ENCODE measurements at regions not wholly inside any gene's neighbourhood (a gene's known extent, or its start where the extent isn't known, plus 50 kb on each side); places are given as distances from the start of the nearest gene placed in this dataset.

- Histone ChIP-seq H3K4me3 (ENCODE audit: low read depth in 2 of 2, low read length in 2 of 2) (no peak overlapping the region), H3K9me3 (ENCODE audit: control insufficient read depth, insufficient read depth, low read depth, low read length) (no peaks in the 10 kb centered on the region), H3K27me3 (ENCODE audit: control insufficient read depth, insufficient read depth, low read length) (no peaks in the 10 kb centered on the region), H3K36me3 (ENCODE audit: control insufficient read depth, insufficient read depth, low read length) (no peaks in the 10 kb centered on the region), H3K27ac (ENCODE audit: low read length) (no peak overlapping the region), H3K4me1 (ENCODE audit: control insufficient read depth, insufficient read depth, low read length) (no peaks in the 10 kb centered on the region)
- in situ Hi-C loops (cut with HindIII; ENCODE audit: low pct_unique_long_range_greater_than_20kb, low sequenced_read_pairs) (no loop called here), intact Hi-C loops (cut with micrococcal nuclease; ENCODE audit: unreplicated experiment) (no loop called here)
- ATAC-seq (no peak), DNase-seq (ENCODE audit: low read depth, low spot score) (no peak)
- ChIA-PET POLR2A (no interaction called here), CTCF (no interaction called here)
- BruUV-seq (replicated peaks), result no TSS peak
- TF ChIP-seq SIN3A (IDR thresholded peaks at IDR 0.05; ENCODE audit: borderline replicate concordance, insufficient read depth, low read depth, low read length) (no peak), REST (IDR thresholded peaks at IDR 0.05; ENCODE audit: insufficient read depth in 1 of 2, low read depth in 2 of 2, low read length in 1 of 2) (no peak), TCF7L2 (IDR thresholded peaks at IDR 0.05; ENCODE audit: low read depth, low read length) (no peak), POLR2AphosphoS5 (IDR thresholded peaks at IDR 0.05; ENCODE audit: low read depth, low read length) (no peak), CTCF (IDR thresholded peaks at IDR 0.05) (no peak)
These were observed 176.3 kb upstream of the LRP1B start for GRCh38 chr2:142307086-142307485.

DNA sequence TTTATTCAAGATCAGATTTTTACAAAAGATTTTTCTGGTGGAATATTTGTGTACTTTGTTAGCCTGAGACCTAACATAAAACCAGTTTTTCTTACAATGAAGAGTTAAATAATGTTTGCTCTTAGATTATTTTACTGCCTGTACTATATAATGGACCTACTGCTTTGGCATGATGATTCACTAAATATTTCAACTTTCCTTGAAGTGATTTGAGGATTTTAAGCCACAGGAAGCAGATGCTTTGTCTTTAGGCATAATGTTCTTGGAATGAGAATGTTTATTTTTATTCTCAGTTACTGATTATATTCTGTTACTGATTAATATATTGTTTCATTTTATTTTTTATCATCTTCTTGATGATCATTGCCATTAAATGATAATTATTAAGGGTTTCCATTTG is 175.3 kb upstream of the LRP1B start:
- no TSS peak for BruUV-seq (replicated peaks)
- Histone ChIP-seq H3K27me3 (ENCODE audit: control insufficient read depth, insufficient read depth, low read length) (no peaks in the 10 kb centered on the region), H3K4me3 (ENCODE audit: low read depth in 2 of 2, low read length in 2 of 2) (no peak overlapping the region), H3K27ac (ENCODE audit: low read length) (no peak overlapping the region), H3K4me1 (ENCODE audit: control insufficient read depth, insufficient read depth, low read length) (no peaks in the 10 kb centered on the region), H3K36me3 (ENCODE audit: control insufficient read depth, insufficient read depth, low read length) (no peaks in the 10 kb centered on the region), H3K9me3 (ENCODE audit: control insufficient read depth, insufficient read depth, low read depth, low read length) (no peaks in the 10 kb centered on the region)
- CTCF ChIA-PET, result no interaction called here
- ATAC-seq (no peak), DNase-seq (ENCODE audit: low read depth, low spot score) (no peak)
- intact Hi-C loops (cut with micrococcal nuclease; ENCODE audit: unreplicated experiment), result no loop called here
- POLR2A ChIA-PET, result no interaction called here
- in situ Hi-C loops (cut with HindIII; ENCODE audit: low pct_unique_long_range_greater_than_20kb, low sequenced_read_pairs), result no loop called here
- TF ChIP-seq POLR2AphosphoS5 (IDR thresholded peaks at IDR 0.05; ENCODE audit: low read depth, low read length) (no peak), TCF7L2 (IDR thresholded peaks at IDR 0.05; ENCODE audit: low read depth, low read length) (no peak)

DNA sequence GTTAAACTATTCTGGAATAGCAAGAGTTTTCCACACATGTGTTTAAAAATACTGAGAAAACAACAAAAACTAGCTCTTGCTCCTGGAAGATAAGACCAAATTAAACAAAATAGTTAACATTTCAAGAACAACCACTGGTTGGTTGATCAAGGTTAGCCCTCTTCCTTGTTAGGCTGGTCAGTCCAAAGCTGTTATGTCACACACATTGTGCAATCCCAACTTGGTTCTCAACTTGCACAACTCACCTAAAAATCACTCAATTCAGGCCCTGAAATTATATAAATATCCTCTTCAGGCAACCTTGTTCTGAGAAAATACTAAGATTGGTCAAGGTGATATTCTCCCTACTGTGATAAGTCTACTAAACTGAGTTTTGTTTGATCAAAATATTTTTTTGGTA is 169.7 kb upstream of the LRP1B start:
- BruUV-seq (replicated peaks), result no TSS peak
- H3K4me1 ChIP-seq (ENCODE audit: control insufficient read depth, insufficient read depth, low read length), result no peaks in the 10 kb centered on the region
- no peak for ATAC-seq
- CTCF ChIA-PET, result no interaction called here
- H3K9me3 ChIP-seq (ENCODE audit: control insufficient read depth, insufficient read depth, low read depth, low read length), result no peaks in the 10 kb centered on the region
- POLR2A ChIA-PET, result no interaction called here
- no peaks in the 10 kb centered on the region for H3K36me3 ChIP-seq (ENCODE audit: control insufficient read depth, insufficient read depth, low read length)
- no peak for DNase-seq (ENCODE audit: low read depth, low spot score)
- no peaks in the 10 kb centered on the region for H3K27me3 ChIP-seq (ENCODE audit: control insufficient read depth, insufficient read depth, low read length)
- no peak overlapping the region for H3K27ac ChIP-seq (ENCODE audit: low read length)
- in situ Hi-C loops (cut with HindIII; ENCODE audit: low pct_unique_long_range_greater_than_20kb, low sequenced_read_pairs) (no loop called here), intact Hi-C loops (cut with micrococcal nuclease; ENCODE audit: unreplicated experiment) (no loop called here)
- TF ChIP-seq SIN3A (IDR thresholded peaks at IDR 0.05; ENCODE audit: borderline replicate concordance, insufficient read depth, low read depth, low read length), result no peak
- H3K4me3 ChIP-seq (ENCODE audit: low read depth in 2 of 2, low read length in 2 of 2), result no peak overlapping the region
